PC-3 (cell line): ENCODE measurements at regions not wholly inside any gene's neighbourhood (a gene's known extent, or its start where the extent isn't known, plus 50 kb on each side); places are given as distances from the start of the nearest gene placed in this dataset.

Source experiments
- ATAC-seq: fragments of 200-7000 bp; cut with Tn5 transposase; 2 replicates; pipeline ENCODE4 v1.9.1; 2020; ENCODE audit warnings: mild to moderate bottlenecking, moderate library complexity
- BruUV-seq: library from RNA; stranded (reverse); fragments of 400-500 nt; replicated peaks from 2 replicates; lab custom pipeline; 2021; lab: Mats Ljungman, UMichigan
- CTCF ChIA-PET: fragments of 300-600 bp; sonication (Branson Sonifier 250); formaldehyde crosslinking; loops from one replicate; lab custom pipeline; 2022; ENCODE audit warnings: antibody characterized with exemption; lab: Charles Lee
- POLR2A ChIA-PET: fragments of 300-600 bp; sonication (Branson Sonifier 250); formaldehyde crosslinking; loops from one replicate; lab custom pipeline; 2022; ENCODE audit warnings: antibody characterized with exemption; ENCODE audit not compliant: unreplicated experiment; lab: Charles Lee
- DNase-seq: peaks from one replicate; pipeline ENCODE4 v3.0.0-alpha.2; 2015
- H2AFZ ChIP-seq: fragments of 300-600 bp; sonication (generic); 2 replicates; pipeline ENCODE4 v1.6.0; 2016; ENCODE audit warnings: antibody characterized with exemption, low read length
- H3F3A ChIP-seq: fragments of 300-600 bp; sonication (generic); one replicate; pipeline ENCODE4 v1.6.0; 2017; ENCODE audit warnings: antibody characterized with exemption, low read length, control low read depth, mild to moderate bottlenecking; ENCODE audit not compliant: unreplicated experiment
- H3K27ac ChIP-seq: fragments of 300-600 bp; sonication (generic); 2 replicates; pipeline ENCODE4 v1.5.1; 2016; ENCODE audit warnings: mild to moderate bottlenecking, low read length
- H3K27me3 ChIP-seq: fragments of 300-600 bp; sonication (generic); 2 replicates; pipeline ENCODE4 v1.6.1; 2016; ENCODE audit warnings: low read length, mixed read lengths
- H3K36me3 ChIP-seq: fragments of 300-600 bp; sonication (generic); 2 replicates; pipeline ENCODE4 v1.6.1; 2016; ENCODE audit warnings: low read depth, mixed run types, low read length, mixed read lengths
- H3K4me1 ChIP-seq: fragments of 300-600 bp; sonication (generic); 2 replicates; pipeline ENCODE4 v1.5.1; 2016; ENCODE audit warnings: low read length; ENCODE audit not compliant: insufficient read depth
- H3K4me2 ChIP-seq: fragments of 300-600 bp; sonication (generic); 2 replicates; pipeline ENCODE4 v1.6.0; 2016; ENCODE audit warnings: low read length
- H3K4me3 ChIP-seq: fragments of 300-600 bp; sonication (generic); 2 replicates; pipeline ENCODE4 v1.5.1; 2016; ENCODE audit warnings: mild to moderate bottlenecking, low read length, mixed read lengths
- H3K79me2 ChIP-seq: fragments of 300-600 bp; sonication (generic); 2 replicates; pipeline ENCODE4 v1.6.1; 2017; ENCODE audit warnings: low read length, mixed read lengths
- H3K9ac ChIP-seq: fragments of 300-600 bp; sonication (generic); 2 replicates; pipeline ENCODE4 v1.6.0; 2016; ENCODE audit warnings: mild to moderate bottlenecking, low read length
- H3K9me2 ChIP-seq: fragments of 300-600 bp; sonication (generic); replicated peaks from 2 replicates; pipeline ENCODE4 v1.6.1; 2016; ENCODE audit warnings: mixed run types, low read length, mixed read lengths
- H3K9me3 ChIP-seq: fragments of 300-600 bp; sonication (generic); 2 replicates; pipeline ENCODE4 v1.6.1; 2016; ENCODE audit warnings: low read length, mixed read lengths
- H4K20me1 ChIP-seq: fragments of 300-600 bp; sonication (generic); 2 replicates; pipeline ENCODE4 v1.6.1; 2016; ENCODE audit warnings: low read length, mixed read lengths
- CTCF ChIP-seq: fragments of 300-600 bp; sonication (generic); conservative IDR thresholded peaks from 2 replicates; pipeline ENCODE4 v1.5.1; 2017; ENCODE audit warnings: antibody characterized with exemption, low read depth, mild to moderate bottlenecking, low read length
- EZH2 ChIP-seq: fragments of 300-600 bp; sonication (generic); IDR thresholded peaks from one replicate; pipeline ENCODE4 v1.6.1; 2017; ENCODE audit warnings: antibody characterized with exemption, mild to moderate bottlenecking, low read length; ENCODE audit not compliant: unreplicated experiment
- EZH2phosphoT487 ChIP-seq: fragments of 300-600 bp; sonication (generic); IDR thresholded peaks from 2 replicates; pipeline ENCODE4 v1.6.1; 2018; ENCODE audit warnings: mild to moderate bottlenecking, antibody characterized with exemption, low read length, borderline replicate concordance
- intact Hi-C: fragments of 100-400 bp; cut with micrococcal nuclease; formaldehyde crosslinking; loops from 2 replicates; pipeline ENCODE4 v1.9.0; 2023

- Histone ChIP-seq H4K20me1 (no peaks in the 10 kb centered on the region), H3K9me3 (no peaks in the 10 kb centered on the region), H3K4me1 (peaks cover 23% of the 10 kb centered on the region), H3K4me3 (no peak overlapping the region), H3K36me3 (no peaks in the 10 kb centered on the region), H3K9ac (no peak overlapping the region), H3K79me2 (no peaks in the 10 kb centered on the region), H3K9me2 (no peaks in the 10 kb centered on the region), H3K4me2 (no peak overlapping the region), H2AFZ (no peak overlapping the region), H3K27ac (no peak overlapping the region), H3K27me3 (no peaks in the 10 kb centered on the region), H3F3A (no peaks in the 10 kb centered on the region)
- intact Hi-C loops = no loop called here
- no TSS peak for BruUV-seq
- ChIA-PET POLR2A (no interaction called here), CTCF (no interaction called here)
- DNase-seq = no peak
- ATAC-seq = no peak
- TF ChIP-seq CTCF (no peak), EZH2 (no peak), EZH2phosphoT487 (no peak)
These were observed 91.0 kb upstream of the TRIM2 start for GRCh38 chr4:153113061-153113837.

GRCh38 chr4:153113838-153114105, 90.5 kb upstream of the TRIM2 start:
- BruUV-seq = no TSS peak
- peaks cover 23% of the 10 kb centered on the region for H3K4me1 ChIP-seq
- no peaks in the 10 kb centered on the region for H3K9me2 ChIP-seq
- H3K9ac ChIP-seq = no peak overlapping the region
- DNase-seq (no peak), ATAC-seq (no peak)
- H3K4me2 ChIP-seq = no peak overlapping the region
- no peaks in the 10 kb centered on the region for H4K20me1 ChIP-seq
- no peaks in the 10 kb centered on the region for H3K36me3 ChIP-seq
- intact Hi-C loops = loop anchor here (2.0 kb wide), 1 partner anchor 13 kb away; no protein-coding TSS in a partner anchor
- H3K79me2 ChIP-seq = no peaks in the 10 kb centered on the region
- TF ChIP-seq EZH2 = no peak
- no peak for TF ChIP-seq CTCF
- no peak for TF ChIP-seq EZH2phosphoT487
- H3K27ac ChIP-seq = no peak overlapping the region; the same call in 1 of the 2 replicates
- no peaks in the 10 kb centered on the region for H3K27me3 ChIP-seq
- ChIA-PET CTCF (no interaction called here), POLR2A (no interaction called here)
- no peaks in the 10 kb centered on the region for H3F3A ChIP-seq
- H3K4me3 ChIP-seq = no peak overlapping the region
- H3K9me3 ChIP-seq = no peaks in the 10 kb centered on the region
- H2AFZ ChIP-seq = no peak overlapping the region

GRCh38 chr4:153114771-153115321, 89.4 kb upstream of the TRIM2 start:
- POLR2A ChIA-PET = interaction anchor here (0.6 kb wide), 1 partner anchor 332 kb away, joined by 5 read pairs; no protein-coding TSS in a partner anchor

More at GRCh38 chr4:153114771-153115321, 89.4 kb upstream of the TRIM2 start:
- CTCF ChIA-PET = interaction anchor here (0.9 kb wide), 1 partner anchor 13 kb away, joined by 3 read pairs; no protein-coding TSS in a partner anchor
- H3K36me3 ChIP-seq = no peaks in the 10 kb centered on the region
- H3K27me3 ChIP-seq = no peaks in the 10 kb centered on the region
- peak overlapping the region; percentile 86 for H3K9ac ChIP-seq
- no peaks in the 10 kb centered on the region for H3F3A ChIP-seq
- intact Hi-C loops = loop anchor here (2.0 kb wide), 1 partner anchor 14 kb away; no protein-coding TSS in a partner anchor
- DNase-seq (peak; percentile 83), ATAC-seq (peak; percentile 69)
- H3K27ac ChIP-seq = peak overlapping the region; percentile 99
- H4K20me1 ChIP-seq = no peaks in the 10 kb centered on the region
- peak overlapping the region; percentile 31 for H2AFZ ChIP-seq
- no peaks in the 10 kb centered on the region for H3K9me3 ChIP-seq
- TF ChIP-seq EZH2 (no peak), EZH2phosphoT487 (no peak), CTCF (no peak)
- no peaks in the 10 kb centered on the region for H3K79me2 ChIP-seq
- peak overlapping the region; percentile 86 for H3K4me2 ChIP-seq
- H3K4me3 ChIP-seq = no peak overlapping the region; the same call in 1 of the 2 replicates
- BruUV-seq = no TSS peak
- no peaks in the 10 kb centered on the region for H3K9me2 ChIP-seq
- H3K4me1 ChIP-seq = peaks cover 23% of the 10 kb centered on the region
